Dermis blood vessel endothelial cell (primary cell): ENCODE measurements at regions not wholly inside any gene's neighbourhood (a gene's known extent, or its start where the extent isn't known, plus 50 kb on each side); places are given as distances from the start of the nearest gene placed in this dataset.

Experiments used
- DNase-seq: peaks from one replicate; pipeline ENCODE4 v3.0.0; 2010

GRCh38 chr9:17018540-17019196 lies 116.2 kb upstream of the CNTLN start:
- DNase-seq: no peak

- no peak for DNase-seq
These were observed 116.8 kb upstream of the CNTLN start for GRCh38 chr9:17017931-17018491.

- no peak for DNase-seq
These were observed 120.9 kb upstream of the CNTLN start for GRCh38 chr9:17013891-17014290.

- DNase-seq: no peak
These were observed 121.8 kb upstream of the CNTLN start for GRCh38 chr9:17013010-17013409.

GRCh38 chr9:17011880-17012279 lies 123.0 kb upstream of the CNTLN start:
- DNase-seq: no peak

- no peak for DNase-seq
These were observed 125.8 kb upstream of the CNTLN start for GRCh38 chr9:17009071-17009470.

GRCh38 chr9:17005056-17005823 lies 129.6 kb upstream of the CNTLN start:
- peak; percentile 57 for DNase-seq

GRCh38 chr9:17004500-17004899 lies 130.3 kb upstream of the CNTLN start:
- no peak for DNase-seq

- DNase-seq: no peak
These were observed 131.1 kb upstream of the CNTLN start for GRCh38 chr9:17003576-17004240.

GRCh38 chr9:16996901-16997491 lies 126.5 kb upstream of the BNC2 start:
- no peak for DNase-seq

- no peak for DNase-seq
These were observed 121.7 kb upstream of the BNC2 start for GRCh38 chr9:16992138-16992537.

GRCh38 chr9:16987026-16987425 lies 116.6 kb upstream of the BNC2 start:
- no peak for DNase-seq

- DNase-seq: no peak
These were observed 116.1 kb upstream of the BNC2 start for GRCh38 chr9:16986556-16986955.

- peak; percentile 11 for DNase-seq
These were observed 115.3 kb upstream of the BNC2 start for GRCh38 chr9:16985559-16986348.

- DNase-seq: no peak
These were observed 112.4 kb upstream of the BNC2 start for GRCh38 chr9:16982780-16983310.

GRCh38 chr9:16976427-16976826 lies 106.0 kb upstream of the BNC2 start:
- DNase-seq: no peak

GRCh38 chr9:16974436-16974835 lies 104.0 kb upstream of the BNC2 start:
- no peak for DNase-seq

- DNase-seq: no peak
These were observed 99.9 kb upstream of the BNC2 start for GRCh38 chr9:16970321-16970720.

GRCh38 chr9:16964228-16964627 lies 93.8 kb upstream of the BNC2 start:
- DNase-seq: no peak

GRCh38 chr9:16960084-16960483 lies 89.6 kb upstream of the BNC2 start:
- no peak for DNase-seq

GRCh38 chr9:16959391-16959790 lies 88.9 kb upstream of the BNC2 start:
- DNase-seq: no peak

GRCh38 chr9:16954040-16954439 lies 83.6 kb upstream of the BNC2 start:
- DNase-seq: no peak
